ENCODE measurements at regions not wholly inside any gene's neighbourhood (a gene's known extent, or its start where the extent isn't known, plus 50 kb on each side); places are given as distances from the start of the nearest gene placed in this dataset.

- no peak for DNase-seq
Measured at GRCh38 chr6:66913657-66914056, 1206.6 kb upstream of the EYS start.

GRCh38 chr6:66902457-66902856 lies 1195.4 kb upstream of the EYS start:
- no peak for DNase-seq

DNA sequence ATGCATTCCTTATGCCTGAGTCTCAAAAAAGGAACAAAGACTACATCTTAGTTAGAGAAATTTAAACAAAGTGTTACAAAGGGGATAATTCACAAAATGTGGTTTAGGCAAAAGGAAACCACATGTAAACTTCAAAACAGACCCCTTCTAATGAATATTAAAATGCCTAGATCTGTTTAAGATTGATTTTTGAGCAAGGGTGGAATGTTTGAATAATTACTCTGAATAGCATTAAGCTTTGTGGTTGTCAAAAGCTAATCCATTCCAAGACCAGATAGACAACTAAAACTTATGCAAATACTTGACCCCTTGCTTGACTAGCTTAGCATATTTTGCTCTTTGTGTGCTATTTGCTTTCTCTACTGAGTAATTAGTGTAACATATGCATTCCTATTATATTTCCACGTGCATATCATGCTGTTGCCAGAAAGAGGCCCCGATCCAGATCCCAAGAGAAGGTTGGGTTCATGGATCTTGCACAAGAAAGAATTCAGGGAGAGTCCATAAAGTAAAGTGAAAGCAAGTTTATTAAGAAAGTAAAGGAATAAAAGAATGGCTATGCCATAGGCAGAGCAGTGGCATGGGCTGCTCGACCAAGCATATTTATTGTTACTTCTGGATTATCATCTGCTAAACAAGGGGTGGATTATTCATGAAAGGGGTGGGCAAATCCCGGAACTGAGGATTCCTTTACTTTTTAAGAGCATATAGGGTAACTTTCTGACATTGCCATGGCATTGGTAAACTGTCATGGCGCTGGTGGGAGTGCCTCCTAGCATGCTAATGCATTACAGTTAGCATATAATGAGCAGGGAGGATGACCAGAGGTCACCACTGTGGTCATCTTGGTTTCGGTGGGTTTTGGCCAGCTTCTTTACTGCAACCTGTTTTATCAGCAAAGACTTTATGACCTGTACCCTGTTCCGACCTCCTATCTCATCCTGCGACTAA lies 1193.4 kb upstream of the EYS start:
- DNase-seq: peak; percentile 0

GRCh38 chr6:66897576-66897975 lies 1190.5 kb upstream of the EYS start:
- DNase-seq: no peak

- DNase-seq: no peak
Measured at GRCh38 chr6:66896415-66896814, 1189.4 kb upstream of the EYS start.

GRCh38 chr6:66883453-66883852 lies 1176.4 kb upstream of the EYS start:
- DNase-seq: no peak

DNA sequence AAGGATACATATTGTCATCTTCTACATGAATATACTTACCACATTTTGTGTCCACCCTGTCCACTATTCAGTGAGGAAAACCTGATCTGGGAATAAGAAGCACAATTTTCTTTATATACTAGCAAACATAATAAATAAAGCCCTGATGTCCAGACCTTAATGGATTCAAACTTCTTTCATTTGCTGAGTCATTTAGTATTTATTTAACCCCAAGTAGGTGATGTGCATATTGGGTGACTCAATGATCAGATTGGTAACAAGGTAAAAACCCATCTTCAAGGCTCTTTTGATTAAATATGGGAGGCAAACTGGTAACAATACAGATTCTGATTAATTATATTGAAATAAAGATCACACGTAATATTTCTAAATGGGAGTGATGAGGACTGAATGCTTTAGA lies 1159.8 kb upstream of the EYS start:
- no peak for DNase-seq

DNA sequence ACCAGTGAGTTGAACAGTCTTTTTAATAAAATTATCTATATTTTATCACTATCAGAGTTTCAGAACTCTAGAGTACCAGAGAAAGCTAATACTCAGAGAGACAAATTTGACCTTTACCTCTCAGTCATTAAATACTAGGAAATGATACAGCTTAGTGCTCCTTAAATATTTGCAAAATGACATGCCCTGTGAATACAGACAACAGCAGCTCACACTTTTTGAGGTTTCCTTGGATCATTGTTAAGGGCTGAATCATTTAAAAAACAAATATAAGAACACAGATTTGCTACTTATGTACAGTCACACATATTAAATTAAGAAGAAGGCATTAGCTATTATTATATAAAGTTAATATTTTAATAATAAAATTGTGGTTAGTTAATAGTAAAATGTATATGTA lies 1158.7 kb upstream of the EYS start:
- no peak for DNase-seq

DNA sequence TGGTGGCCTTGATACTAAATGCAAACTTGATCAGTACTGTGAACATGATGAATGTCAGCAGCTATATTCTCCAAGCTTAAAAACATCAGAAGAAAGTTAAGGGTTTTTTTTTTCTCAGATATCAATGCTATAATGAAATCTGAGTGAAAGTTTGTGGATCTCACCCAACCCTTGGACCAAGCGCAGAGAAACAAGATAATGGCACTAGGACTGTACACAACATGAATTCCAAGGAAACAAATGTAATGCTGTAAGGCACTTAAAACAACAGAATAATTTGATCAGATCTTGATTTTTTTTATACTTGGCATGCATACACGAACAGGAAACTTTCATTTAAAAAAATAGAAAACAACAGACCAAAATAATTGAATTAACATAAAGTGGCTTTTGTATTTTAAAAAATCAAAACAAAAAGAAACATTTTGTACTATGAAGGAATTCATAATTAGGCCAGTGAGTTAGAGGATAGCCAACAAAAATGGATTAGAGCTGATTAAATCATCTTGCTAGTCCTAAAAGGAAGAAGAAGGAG lies 1154.0 kb upstream of the EYS start:
- DNase-seq: no peak

GRCh38 chr6:66860328-66860727 lies 1153.3 kb upstream of the EYS start:
- DNase-seq: no peak

- DNase-seq: no peak
Measured at GRCh38 chr6:66858196-66858595, 1151.2 kb upstream of the EYS start.

- no peak for DNase-seq
Measured at GRCh38 chr6:66854014-66854413, 1147.0 kb upstream of the EYS start.

DNA sequence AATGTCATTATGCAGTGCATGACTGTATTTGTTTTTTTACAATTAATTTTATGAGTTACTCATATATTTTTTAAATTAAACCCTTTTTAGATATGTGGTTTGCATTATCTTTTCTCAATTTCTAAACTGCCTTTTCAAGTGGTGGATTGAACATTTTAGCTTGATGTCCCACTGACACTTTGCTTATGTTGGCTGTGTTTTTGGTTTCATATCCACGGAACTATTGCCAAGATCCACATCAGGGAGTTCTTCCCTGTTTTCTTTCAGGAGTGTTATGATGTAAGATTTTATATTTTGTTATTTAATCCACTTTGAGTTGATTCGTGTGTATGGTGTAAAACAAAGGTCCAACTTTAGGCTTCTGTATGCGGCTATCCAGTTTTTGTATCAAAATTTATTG lies 1144.9 kb upstream of the EYS start:
- peak; percentile 30 for DNase-seq

- DNase-seq: no peak
Measured at GRCh38 chr6:66849843-66850242, 1142.8 kb upstream of the EYS start.

- DNase-seq: no peak
Measured at GRCh38 chr6:66848244-66848953, 1141.4 kb upstream of the EYS start.

DNA sequence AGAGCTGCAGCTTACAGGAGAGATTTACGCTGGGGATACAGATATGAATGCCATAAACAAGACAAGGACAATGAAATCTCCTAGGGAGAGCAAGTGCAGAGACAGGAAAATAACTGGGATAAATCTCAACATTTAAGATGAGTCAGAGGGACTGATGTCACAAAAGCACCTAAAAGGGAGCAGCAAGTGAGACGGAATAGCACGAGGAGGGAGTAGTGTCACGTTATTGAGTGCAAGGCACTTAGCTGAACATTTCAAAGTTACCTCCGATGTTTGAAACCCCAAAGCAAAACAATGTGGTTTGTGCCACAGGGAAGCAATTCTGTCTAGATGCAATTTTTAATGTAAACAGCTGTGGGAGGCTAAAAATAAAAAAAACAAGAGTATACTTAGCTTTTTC lies 1131.7 kb upstream of the EYS start:
- DNase-seq: no peak

GRCh38 chr6:66825539-66825938 lies 1118.5 kb upstream of the EYS start:
- no peak for DNase-seq

DNA sequence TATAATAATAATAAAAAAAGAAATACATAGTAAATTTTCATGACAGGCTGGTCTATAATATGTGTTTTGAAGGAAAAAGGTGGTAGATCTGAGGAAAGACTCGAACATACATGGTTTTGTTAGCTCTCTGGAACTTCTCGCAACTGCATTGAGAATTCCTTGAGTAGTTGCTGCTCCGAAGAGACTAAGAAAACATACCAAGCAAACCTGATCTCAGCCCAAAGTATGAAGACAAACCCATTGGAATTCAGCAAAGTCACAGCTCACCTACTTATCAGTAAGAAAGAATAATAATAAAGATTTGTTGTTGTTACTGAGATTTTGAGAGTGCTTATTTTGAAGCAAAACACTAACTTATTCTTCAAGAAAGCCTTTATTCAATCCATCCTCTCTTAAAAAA lies 1107.1 kb upstream of the EYS start:
- no peak for DNase-seq

DNA sequence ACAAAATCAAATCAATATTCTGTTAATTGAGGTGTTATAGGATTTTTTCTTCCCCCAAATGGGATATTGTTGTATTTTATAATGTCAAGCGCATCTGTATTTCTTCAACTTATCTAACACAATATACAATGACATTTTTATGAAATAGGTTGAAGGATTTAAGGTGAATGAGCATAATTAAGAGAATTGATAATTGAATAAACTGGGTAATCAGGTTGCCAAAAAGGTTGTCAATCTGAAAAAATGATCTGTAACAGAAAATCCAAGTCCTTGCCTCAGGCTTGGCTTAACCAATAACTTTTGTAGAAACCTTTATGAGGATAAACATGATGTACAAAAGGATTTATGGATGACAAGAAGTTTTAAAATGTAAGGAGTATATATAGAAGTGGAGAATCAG lies 1101.7 kb upstream of the EYS start:
- DNase-seq: no peak

GRCh38 chr6:66796987-66797386 lies 1090.0 kb upstream of the EYS start:
- no peak for DNase-seq

- DNase-seq: no peak
Measured at GRCh38 chr6:66788579-66788978, 1081.6 kb upstream of the EYS start.

- no peak for DNase-seq
Measured at GRCh38 chr6:66772800-66773199, 1065.8 kb upstream of the EYS start.

DNA sequence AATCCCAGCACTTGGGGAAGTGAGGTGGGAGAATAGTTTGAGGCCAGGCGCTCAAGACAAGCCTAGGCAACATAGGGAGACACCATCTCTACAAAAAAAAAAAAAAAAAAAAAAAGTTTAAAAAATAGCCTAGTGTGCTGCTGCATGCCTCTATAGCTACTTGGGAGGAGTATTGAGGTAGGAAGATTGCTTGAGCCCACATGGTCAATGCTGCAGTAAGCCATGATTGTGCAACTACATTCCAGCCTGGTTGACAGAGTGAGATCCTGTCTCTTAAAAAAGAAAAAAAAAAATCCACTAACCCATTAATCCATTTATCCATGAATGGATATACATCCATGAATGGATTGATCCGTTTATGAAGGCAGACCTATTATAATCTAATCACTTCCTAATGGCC lies 1064.6 kb upstream of the EYS start:
- DNase-seq: no peak

DNA sequence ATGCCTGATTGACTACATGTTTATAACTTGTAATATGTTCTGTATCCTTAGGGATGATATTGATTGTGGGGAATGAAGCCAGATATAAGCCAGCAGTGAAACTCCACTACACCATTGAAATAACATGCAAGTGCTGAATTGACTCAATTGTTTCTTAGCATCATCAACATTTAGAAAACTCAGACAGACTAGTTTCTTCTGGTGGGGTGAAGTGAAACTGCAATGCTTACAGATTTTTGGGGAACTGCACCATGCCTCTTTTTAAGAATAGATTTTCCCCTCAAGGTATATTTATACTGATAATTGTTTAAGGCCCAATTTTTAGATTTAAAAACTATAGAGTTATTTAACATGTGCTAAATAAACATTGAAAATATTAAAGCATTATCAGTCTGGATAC lies 1044.6 kb upstream of the EYS start:
- no peak for DNase-seq
